Tongue (tissue), 1 donor: ENCODE measurements at regions not wholly inside any gene's neighbourhood (a gene's known extent, or its start where the extent isn't known, plus 50 kb on each side); places are given as distances from the start of the nearest gene placed in this dataset.
"Not testable (repeated sequence)": the region's sequence is repeated elsewhere in the genome, so short reads cannot be mapped to it uniquely, and the experiment has no call there.

ENCODE experiments used
- DNase-seq: peaks from one replicate; pipeline ENCODE4 v3.0.0-alpha.2; 2015

- not testable (repeated sequence) for DNase-seq
These were observed 153.8 kb downstream of the TMEM121 start for GRCh38 chr14:105679959-105680735.

- DNase-seq, result not testable (repeated sequence)
These were observed 154.3 kb downstream of the TMEM121 start for GRCh38 chr14:105680736-105681098.

- not testable (repeated sequence) for DNase-seq
These were observed 155.3 kb downstream of the TMEM121 start for GRCh38 chr14:105681606-105682185.

GRCh38 chr14:105682442-105682841 lies 156.1 kb downstream of the TMEM121 start:
- DNase-seq, result not testable (repeated sequence)

GRCh38 chr14:105682956-105683570 lies 156.7 kb downstream of the TMEM121 start:
- DNase-seq, result no peak

- not testable (repeated sequence) for DNase-seq
These were observed 157.7 kb downstream of the TMEM121 start for GRCh38 chr14:105684056-105684455.

- DNase-seq, result not testable (repeated sequence)
These were observed 158.2 kb downstream of the TMEM121 start for GRCh38 chr14:105684597-105684996.

- no peak for DNase-seq
These were observed 158.6 kb downstream of the TMEM121 start for GRCh38 chr14:105685003-105685402.

- DNase-seq, result not testable (repeated sequence)
These were observed 159.2 kb downstream of the TMEM121 start for GRCh38 chr14:105685605-105686004.

GRCh38 chr14:105686050-105686449 lies 159.7 kb downstream of the TMEM121 start:
- not testable (repeated sequence) for DNase-seq

GRCh38 chr14:105686462-105687170 lies 160.2 kb downstream of the TMEM121 start:
- not testable (repeated sequence) for DNase-seq

- DNase-seq, result not testable (repeated sequence)
These were observed 161.0 kb downstream of the TMEM121 start for GRCh38 chr14:105687171-105688022.

GRCh38 chr14:105688023-105688351 lies 161.6 kb downstream of the TMEM121 start:
- not testable (repeated sequence) for DNase-seq

GRCh38 chr14:105688664-105689221 lies 162.4 kb downstream of the TMEM121 start:
- DNase-seq, result not testable (repeated sequence)

- no peak for DNase-seq
These were observed 163.3 kb downstream of the TMEM121 start for GRCh38 chr14:105689722-105690121.

GRCh38 chr14:105690671-105691070 lies 164.3 kb downstream of the TMEM121 start:
- DNase-seq, result no peak

GRCh38 chr14:105691321-105692109 lies 165.1 kb downstream of the TMEM121 start:
- not testable (repeated sequence) for DNase-seq

- DNase-seq, result not testable (repeated sequence)
These were observed 165.8 kb downstream of the TMEM121 start for GRCh38 chr14:105692110-105692685.

GRCh38 chr14:105694961-105695360 lies 168.6 kb downstream of the TMEM121 start:
- DNase-seq, result no peak

GRCh38 chr14:105696388-105696787 lies 170.0 kb downstream of the TMEM121 start:
- DNase-seq, result not testable (repeated sequence)
